HCEC 1CT (cell line): ENCODE measurements at regions not wholly inside any gene's neighbourhood (a gene's known extent, or its start where the extent isn't known, plus 50 kb on each side); places are given as distances from the start of the nearest gene placed in this dataset.

ENCODE experiments used
- DNase-seq: peaks from one replicate; pipeline ENCODE4 v3.0.0-alpha.2; 2017

GRCh38 chr13:94968757-94969086 lies 256.4 kb upstream of the SOX21 start:
- no peak for DNase-seq

GRCh38 chr13:94968040-94968756 lies 255.9 kb upstream of the SOX21 start:
- no peak for DNase-seq

DNA sequence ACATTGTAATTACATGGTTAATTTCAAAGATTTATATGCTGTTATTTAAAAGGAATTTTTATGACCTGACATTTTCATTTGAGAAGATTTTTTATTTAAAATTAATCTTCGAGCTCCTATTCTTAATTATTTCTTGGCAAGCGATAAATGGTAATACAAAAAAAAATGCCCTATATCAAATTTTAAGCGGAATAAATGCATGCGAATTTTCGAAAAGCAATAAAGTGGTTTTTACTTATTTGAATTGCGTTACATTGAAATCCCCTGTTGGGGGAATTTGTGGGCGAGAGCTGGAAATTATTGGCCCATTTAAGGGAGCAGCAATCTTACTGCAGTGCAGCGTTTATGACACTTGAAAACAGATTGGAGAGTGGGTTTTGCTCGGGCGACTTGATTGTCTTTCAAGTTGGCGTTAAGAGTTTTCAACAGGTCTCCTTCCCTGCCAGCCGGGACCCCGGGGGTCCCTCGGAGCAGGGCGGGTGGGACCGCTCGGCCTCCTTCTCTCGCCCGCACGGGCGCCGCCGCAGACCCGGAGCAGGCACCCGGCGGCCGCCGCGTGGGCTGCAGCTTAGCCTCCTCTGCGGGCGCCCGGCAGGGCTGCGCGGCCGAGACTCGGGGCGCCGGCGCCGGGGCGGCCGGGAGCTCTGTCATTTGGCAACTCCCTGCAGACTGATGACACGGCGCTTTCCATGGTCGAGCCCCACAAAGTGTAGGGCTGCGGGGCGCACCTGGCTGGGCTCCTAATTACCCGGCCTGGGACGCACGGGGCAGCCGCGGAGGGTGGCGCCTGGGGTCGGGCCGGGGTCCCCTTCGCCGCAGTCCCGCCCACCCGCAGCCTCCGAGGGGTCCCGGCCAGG lies 255.1 kb upstream of the SOX21 start:
- no peak for DNase-seq

DNA sequence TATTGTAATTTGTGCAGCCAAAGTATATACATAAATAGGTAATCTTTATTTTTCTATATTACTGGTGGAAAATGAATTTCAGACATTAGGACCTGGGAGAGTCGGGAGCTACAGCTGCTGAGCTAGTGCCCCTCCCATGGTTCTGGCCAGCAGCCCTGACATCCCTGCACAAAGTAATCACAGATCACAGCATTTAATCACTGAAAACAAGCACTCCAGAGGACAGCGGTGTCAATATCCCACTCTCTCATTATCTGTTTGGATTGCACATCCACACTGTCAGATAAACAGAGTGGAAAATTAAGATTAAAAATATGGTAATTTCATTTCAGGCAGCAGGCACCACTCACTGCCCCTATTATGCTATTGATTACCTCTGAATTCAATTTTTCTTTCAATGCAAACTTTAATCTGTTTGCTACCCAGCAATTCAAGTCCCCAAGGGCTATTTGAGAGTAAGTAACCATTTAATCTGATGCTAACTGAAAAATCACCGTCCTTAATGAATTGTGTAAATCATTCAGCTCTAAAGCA lies 254.1 kb upstream of the SOX21 start:
- no peak for DNase-seq

GRCh38 chr13:94959626-94960025 lies 247.3 kb upstream of the SOX21 start:
- no peak for DNase-seq

DNA sequence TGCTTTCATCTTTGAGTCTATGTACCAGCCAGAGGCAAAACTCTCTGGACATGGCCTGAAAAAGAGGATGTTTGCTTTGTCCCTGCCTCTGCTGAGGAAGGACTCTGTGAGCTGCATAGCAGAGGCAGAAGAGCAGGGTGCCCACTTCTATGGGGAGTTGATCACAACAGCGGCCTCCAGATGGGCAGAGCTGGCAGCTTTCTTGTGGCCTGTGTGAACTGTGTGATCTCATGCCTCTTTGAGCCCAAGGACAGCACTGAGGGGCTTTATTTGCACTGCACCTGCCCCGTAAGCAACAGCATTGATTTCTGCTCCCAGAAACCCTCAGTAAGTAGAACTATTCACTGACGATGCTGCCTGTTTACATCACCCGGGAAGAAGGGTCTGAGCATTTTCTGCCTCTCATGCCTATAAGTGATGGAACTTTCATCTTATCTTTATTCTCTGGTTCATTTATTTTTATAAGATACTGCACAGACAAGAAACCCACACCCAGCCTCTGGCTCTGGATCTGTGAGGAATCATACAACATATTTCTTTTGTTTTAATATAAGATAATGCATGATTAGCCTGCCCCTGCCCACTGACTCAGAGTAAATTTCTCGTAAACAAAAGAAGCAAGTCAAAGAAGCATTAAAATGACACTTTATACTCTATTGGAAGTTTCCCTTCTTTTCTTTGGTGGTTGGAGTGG lies 244.2 kb upstream of the SOX21 start:
- DNase-seq: no peak

DNA sequence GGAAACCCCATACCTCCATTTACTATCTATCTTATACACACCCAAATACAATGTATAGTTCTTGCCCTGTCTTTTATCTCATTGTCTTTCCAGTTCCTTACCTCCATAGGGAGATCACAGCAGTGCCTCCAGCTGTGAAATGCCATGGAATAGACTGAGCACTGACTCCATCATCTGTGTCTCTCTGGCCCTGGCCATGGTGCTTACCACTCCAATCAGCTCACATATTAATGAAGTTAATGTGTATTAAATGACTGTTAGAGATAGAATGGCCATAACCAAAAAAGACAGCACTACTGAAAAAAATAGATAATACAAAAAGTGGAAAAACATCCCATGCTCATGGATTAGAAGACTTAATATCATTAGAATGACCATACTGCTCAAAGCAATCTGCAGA lies 240.4 kb upstream of the SOX21 start:
- DNase-seq: no peak

GRCh38 chr13:94950303-94950702 lies 238.0 kb upstream of the SOX21 start:
- no peak for DNase-seq

GRCh38 chr13:94947965-94948371 lies 235.6 kb upstream of the SOX21 start:
- no peak for DNase-seq

DNA sequence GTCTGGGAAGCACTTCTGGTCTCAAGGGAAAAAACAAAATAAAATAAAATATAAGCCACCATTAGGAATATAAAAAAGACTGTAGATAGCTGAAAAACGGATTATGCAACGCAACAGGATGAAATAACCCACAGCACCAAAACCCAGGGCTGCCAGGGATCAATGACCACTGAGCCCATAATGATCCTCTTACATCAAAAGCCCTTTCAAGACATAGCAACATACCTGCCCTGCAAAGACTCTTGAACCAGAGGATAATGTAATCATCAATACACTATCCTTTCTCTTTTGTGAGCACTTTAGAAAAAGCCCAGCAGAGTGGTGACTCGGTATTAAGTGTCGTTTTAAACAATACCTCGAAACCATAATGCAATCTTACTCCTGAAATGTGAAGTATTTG lies 235.0 kb upstream of the SOX21 start:
- no peak for DNase-seq

DNA sequence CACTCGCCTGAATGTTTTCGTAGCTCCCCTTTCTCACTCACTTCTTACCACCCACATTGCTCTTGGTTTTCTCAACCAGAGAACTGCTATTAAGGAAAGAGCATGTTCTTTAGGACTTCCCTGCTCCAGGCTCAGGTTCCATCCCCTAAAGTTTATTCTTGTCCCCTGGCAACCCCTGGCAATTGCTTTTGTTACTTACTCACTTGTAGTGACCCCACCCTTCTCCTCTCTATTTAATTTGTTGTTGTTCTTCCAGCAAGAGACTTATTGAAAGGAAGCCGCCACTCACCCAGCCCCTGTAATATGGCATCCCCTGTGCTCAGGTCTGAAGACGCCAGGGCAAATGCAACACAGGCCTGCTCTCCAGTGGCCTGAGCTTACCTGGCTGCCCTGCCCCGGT lies 233.7 kb upstream of the SOX21 start:
- no peak for DNase-seq

- no peak for DNase-seq
Measured at GRCh38 chr13:94938124-94938523, 225.8 kb upstream of the SOX21 start.

GRCh38 chr13:94936633-94937032 lies 224.3 kb upstream of the SOX21 start:
- DNase-seq: no peak

DNA sequence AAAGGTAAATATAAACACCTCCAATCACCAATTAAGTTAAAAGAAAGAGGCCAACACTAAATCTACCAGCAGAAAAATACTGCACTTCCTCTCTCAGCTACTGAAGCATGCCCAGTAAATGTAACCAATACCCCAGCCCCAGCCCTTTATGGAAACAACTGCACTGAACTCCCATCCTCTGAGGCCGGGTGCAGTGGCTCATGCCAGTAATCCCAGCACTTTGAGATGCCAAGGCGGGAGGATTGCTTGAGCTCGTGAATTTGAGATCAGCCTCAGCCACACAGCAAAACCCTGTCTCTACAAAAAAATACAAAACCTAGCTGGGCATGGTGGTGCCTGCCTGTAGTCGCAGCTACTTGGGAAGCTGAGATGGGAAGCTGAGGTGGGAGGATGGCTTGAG lies 221.6 kb upstream of the SOX21 start:
- no peak for DNase-seq

DNA sequence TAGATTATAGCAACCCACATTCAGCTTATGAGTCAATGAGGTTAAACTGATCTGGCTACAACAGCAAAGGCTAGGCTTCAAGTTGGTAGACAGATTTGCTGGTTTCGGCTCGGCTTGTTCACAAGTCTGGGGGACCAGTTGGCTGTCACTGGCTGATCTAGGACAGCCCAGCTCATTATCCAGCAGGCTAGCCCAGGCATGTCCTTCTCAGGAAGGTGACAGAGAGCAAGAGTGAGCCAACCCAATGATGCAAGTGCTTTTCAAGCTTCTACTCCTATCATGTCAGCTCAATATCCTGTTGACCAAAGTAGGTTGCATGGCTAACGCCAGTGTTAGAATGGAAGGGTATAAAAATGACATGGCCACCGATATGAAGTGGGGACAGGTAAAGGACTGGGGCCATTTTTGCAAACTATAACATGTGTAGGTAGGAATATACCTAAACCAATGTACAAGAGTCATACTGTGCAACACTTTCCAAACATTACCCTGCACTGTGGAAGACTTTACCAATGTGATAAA lies 220.9 kb upstream of the SOX21 start:
- DNase-seq: no peak

DNA sequence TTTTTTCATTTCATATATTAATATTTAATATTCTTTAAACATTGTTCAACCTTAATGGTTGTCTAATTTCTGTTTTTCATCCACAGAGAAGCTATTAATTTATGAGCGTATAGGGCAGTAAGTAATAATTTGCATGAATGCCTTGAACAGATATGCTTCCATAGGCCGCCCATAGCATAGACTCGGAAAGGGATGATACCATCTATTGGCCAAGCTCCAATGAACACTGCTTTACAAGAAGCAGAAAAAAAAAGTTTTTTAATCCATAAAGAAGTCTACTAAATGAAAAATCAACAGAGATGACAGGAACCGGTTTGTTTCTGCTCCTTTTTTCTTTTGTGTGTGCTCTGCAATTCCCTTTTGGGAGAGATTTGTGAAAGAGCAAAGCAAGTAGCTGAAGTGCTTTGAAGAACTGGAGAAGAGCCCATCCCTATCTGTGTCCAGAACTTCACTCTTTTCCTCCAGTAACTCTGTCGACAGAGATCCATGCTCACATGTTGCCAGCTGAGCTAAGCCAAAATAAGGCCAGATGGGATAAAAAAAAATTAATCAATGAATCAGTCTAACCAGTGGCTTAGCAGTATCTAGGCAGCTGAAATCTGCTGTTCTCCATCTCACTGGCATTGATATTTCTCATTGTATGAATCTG lies 215.9 kb upstream of the SOX21 start:
- DNase-seq: no peak

DNA sequence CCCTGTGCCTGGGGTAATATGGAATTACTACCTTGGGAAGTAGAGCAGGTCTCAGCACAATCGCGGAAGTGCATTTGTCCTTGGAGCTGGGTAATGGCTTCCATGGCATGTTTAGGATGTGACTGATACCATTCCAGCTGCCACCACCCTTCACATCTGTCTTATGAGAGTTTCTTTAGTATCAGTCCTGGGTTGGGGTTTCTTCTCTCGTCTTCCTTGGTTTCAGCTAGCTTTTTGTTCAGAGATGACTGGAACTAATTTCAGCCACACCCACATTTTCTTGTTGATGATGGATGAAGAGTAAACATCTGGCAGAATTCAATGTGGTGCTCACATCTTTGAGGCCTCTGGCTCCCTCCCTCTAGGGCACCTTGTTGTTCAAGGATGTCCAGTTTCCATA lies 212.9 kb upstream of the SOX21 start:
- no peak for DNase-seq

- DNase-seq: no peak
Measured at GRCh38 chr13:94921181-94921580, 208.8 kb upstream of the SOX21 start.

DNA sequence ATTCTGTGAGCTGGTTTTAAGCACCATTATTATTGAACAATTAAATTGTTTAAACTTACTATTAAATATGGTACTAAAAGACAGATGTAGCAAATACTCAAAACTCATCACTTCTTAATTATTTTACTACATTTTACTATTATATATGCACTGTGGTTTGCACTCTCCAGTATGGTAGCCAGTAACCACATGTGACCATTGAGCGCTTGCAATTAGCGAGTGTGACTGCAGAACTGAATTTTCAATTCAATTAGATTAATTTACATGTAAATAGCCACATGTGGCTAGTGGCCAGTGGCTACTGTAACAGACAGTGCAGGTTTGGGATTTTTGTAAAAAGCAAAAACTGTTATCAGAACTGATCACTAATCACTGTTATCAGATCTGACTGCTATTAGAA lies 208.2 kb upstream of the SOX21 start:
- no peak for DNase-seq

GRCh38 chr13:94917824-94918223 lies 205.5 kb upstream of the SOX21 start:
- no peak for DNase-seq

GRCh38 chr13:94914895-94915294 lies 202.6 kb upstream of the SOX21 start:
- no peak for DNase-seq

GRCh38 chr13:94906605-94907004 lies 194.3 kb upstream of the SOX21 start:
- DNase-seq: no peak
